ENCODE measurements at regions not wholly inside any gene's neighbourhood (a gene's known extent, or its start where the extent isn't known, plus 50 kb on each side); places are given as distances from the start of the nearest gene placed in this dataset.

- TF ChIP-seq CTCF (IDR thresholded peaks at IDR 0.05) (no peak), POLR2A (IDR thresholded peaks at IDR 0.05) (no peak)
Observed at GRCh38 chr4:182143822-182144625, 99.2 kb upstream of the TENM3 start.
